ENCODE measurements at regions not wholly inside any gene's neighbourhood (a gene's known extent, or its start where the extent isn't known, plus 50 kb on each side); places are given as distances from the start of the nearest gene placed in this dataset.
"Not testable (repeated sequence)": the region's sequence is repeated elsewhere in the genome, so short reads cannot be mapped to it uniquely, and the experiment has no call there.

GRCh38 chr15:95059346-95059905 is 828.1 kb downstream of the MCTP2 start:
- Mint-ChIP-seq H3K9me3 (peaks cover 30% of the 10 kb centered on the region), H3K27ac (no peak overlapping the region)

GRCh38 chr15:95068701-95069521 is 837.5 kb downstream of the MCTP2 start:
- Mint-ChIP-seq H3K9me3 (peaks cover 5% of the 10 kb centered on the region), H3K4me3 (no peak overlapping the region), H3K27me3 (no peaks in the 10 kb centered on the region), H3K36me3 (ENCODE audit: low read depth) (no peaks in the 10 kb centered on the region), H3K4me1 (no peaks in the 10 kb centered on the region), H3K27ac (no peak overlapping the region)
- DNase-seq: no peak
- ATAC-seq: no peak

More at GRCh38 chr15:95059346-95059905, 828.1 kb downstream of the MCTP2 start:
- H3K36me3 Mint-ChIP-seq (ENCODE audit: low read depth): no peaks in the 10 kb centered on the region
- peaks cover 1% of the 10 kb centered on the region for H3K27me3 Mint-ChIP-seq
- DNase-seq (no peak), ATAC-seq (no peak)
- H3K4me1 Mint-ChIP-seq: no peaks in the 10 kb centered on the region
- no peak overlapping the region for H3K4me3 Mint-ChIP-seq

DNA sequence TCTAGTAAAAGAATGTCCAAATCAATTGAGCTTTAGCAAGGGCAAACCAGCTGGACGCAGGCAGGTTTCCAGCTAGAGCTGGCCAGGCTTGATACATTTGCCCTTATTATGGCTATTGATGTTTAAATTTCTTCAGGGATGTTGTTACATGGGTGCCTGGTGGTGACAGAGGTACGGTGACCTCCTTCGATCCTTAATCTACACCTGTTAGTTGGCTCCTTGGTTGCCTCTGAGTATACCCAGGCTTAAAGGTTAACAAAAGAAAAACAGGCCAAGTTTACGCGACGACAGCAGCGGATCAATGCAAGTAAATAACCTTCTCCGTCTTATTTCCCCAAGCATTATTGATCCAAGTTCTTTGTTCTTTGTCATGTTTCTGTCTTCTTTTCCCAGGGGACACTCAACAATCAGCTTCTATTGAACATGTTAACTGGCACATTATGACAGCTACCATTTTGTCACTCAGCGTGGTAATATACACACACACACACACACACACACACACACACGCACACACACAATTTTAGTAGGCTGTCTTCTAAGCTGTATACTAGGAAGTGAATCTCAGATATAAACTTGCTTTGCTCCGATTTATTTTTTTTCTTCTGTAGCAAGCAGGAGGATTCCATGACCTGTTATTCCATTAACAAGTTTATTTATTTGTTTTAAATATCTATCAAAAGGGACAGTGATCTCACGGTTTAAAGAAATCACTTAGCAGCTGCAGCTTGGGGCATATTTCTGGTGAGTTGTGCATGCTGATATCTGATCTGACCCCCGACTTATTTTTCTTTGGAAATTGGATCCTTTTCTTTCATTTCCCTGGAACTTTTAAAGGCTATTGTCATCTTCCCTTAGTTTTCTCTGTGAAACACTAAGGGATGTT is 844.7 kb downstream of the MCTP2 start:
- H3K27me3 Mint-ChIP-seq: no peaks in the 10 kb centered on the region
- no peaks in the 10 kb centered on the region for H3K4me1 Mint-ChIP-seq
- peaks cover 3% of the 10 kb centered on the region for H3K9me3 Mint-ChIP-seq
- ATAC-seq: no peak
- H3K36me3 Mint-ChIP-seq (ENCODE audit: low read depth): no peaks in the 10 kb centered on the region
- H3K27ac Mint-ChIP-seq: no peak overlapping the region
- no peak for DNase-seq
- H3K4me3 Mint-ChIP-seq: no peak overlapping the region

DNA sequence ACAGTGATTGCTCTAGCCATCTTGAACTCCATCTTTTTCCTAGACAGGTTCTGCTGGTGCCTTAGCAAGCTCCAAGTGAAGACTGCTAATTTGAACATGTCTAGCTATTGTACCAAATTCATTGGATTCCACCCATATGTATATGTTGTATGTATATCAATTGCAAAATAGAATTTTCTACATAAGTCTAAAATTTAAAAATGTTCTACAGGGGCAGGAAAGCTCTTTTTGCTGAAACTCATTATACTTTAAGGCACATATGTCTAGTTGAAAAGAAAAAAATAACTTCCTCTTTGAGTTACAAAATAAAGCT is 845.3 kb downstream of the MCTP2 start:
- DNase-seq (no peak), ATAC-seq (no peak)
- no peaks in the 10 kb centered on the region for H3K4me1 Mint-ChIP-seq
- no peak overlapping the region for H3K27ac Mint-ChIP-seq
- H3K4me3 Mint-ChIP-seq: no peak overlapping the region
- H3K27me3 Mint-ChIP-seq: no peaks in the 10 kb centered on the region
- H3K9me3 Mint-ChIP-seq: peaks cover 3% of the 10 kb centered on the region
- no peaks in the 10 kb centered on the region for H3K36me3 Mint-ChIP-seq (ENCODE audit: low read depth)

GRCh38 chr15:95078003-95078402 is 846.6 kb downstream of the MCTP2 start:
- no peak for ATAC-seq

DNA sequence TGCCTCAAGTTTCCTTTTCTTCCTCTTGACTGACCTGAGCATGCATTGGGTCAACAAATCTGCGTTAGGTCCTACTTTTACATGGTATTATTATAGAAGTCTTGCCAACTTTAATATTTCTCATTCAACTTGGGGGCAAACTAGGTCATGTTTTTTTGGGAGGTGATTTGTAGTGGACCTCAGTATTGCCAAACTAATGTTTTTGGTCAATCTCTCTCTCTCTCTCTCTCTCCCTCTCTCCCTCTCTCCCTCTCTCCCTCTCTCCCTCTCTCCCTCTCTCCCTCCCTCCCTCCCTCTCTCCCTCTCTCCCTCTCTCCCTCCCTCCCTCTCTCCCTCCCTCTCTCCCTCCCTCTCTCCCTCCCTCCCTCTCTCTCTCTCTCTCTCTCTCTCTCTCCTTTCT is 848.9 kb downstream of the MCTP2 start:
- not testable (repeated sequence) for ATAC-seq

More at GRCh38 chr15:95078003-95078402, 846.6 kb downstream of the MCTP2 start:
- Mint-ChIP-seq H3K36me3 (ENCODE audit: low read depth) (no peaks in the 10 kb centered on the region), H3K4me3 (no peak overlapping the region), H3K4me1 (no peaks in the 10 kb centered on the region), H3K27ac (no peak overlapping the region), H3K27me3 (no peaks in the 10 kb centered on the region), H3K9me3 (peaks cover 3% of the 10 kb centered on the region)
- DNase-seq: no peak

DNA sequence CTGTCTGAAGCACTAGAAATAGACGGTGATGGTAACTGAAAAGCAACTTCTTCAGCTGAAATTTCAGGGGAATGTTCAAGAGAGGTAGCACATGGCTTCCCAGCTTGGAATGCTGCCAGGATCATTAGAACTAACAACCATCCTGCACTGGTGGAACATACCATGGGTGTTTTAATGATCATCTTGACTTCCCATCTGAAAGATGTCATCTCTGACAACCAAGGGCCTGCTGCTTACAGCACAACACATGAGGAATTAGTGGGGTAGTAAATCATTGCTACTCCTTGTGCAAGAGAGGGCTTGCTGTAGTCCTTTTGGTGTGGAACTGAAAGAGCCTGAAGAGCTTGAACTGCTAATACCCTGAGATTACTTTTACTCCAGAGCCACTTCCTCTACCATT is 853.7 kb downstream of the MCTP2 start:
- no peaks in the 10 kb centered on the region for H3K27me3 Mint-ChIP-seq
- H3K9me3 Mint-ChIP-seq: no peaks in the 10 kb centered on the region
- ATAC-seq: no peak
- H3K4me1 Mint-ChIP-seq: no peaks in the 10 kb centered on the region
- H3K4me3 Mint-ChIP-seq: no peak overlapping the region
- no peaks in the 10 kb centered on the region for H3K36me3 Mint-ChIP-seq (ENCODE audit: low read depth)
- no peak overlapping the region for H3K27ac Mint-ChIP-seq
- no peak for DNase-seq

More for the DNA sequence above, 848.9 kb downstream of the MCTP2 start:
- not testable (repeated sequence) for DNase-seq; H3K36me3 Mint-ChIP-seq (ENCODE audit: low read depth); H3K4me3 Mint-ChIP-seq; H3K4me1 Mint-ChIP-seq; H3K27ac Mint-ChIP-seq; H3K27me3 Mint-ChIP-seq; H3K9me3 Mint-ChIP-seq

DNA sequence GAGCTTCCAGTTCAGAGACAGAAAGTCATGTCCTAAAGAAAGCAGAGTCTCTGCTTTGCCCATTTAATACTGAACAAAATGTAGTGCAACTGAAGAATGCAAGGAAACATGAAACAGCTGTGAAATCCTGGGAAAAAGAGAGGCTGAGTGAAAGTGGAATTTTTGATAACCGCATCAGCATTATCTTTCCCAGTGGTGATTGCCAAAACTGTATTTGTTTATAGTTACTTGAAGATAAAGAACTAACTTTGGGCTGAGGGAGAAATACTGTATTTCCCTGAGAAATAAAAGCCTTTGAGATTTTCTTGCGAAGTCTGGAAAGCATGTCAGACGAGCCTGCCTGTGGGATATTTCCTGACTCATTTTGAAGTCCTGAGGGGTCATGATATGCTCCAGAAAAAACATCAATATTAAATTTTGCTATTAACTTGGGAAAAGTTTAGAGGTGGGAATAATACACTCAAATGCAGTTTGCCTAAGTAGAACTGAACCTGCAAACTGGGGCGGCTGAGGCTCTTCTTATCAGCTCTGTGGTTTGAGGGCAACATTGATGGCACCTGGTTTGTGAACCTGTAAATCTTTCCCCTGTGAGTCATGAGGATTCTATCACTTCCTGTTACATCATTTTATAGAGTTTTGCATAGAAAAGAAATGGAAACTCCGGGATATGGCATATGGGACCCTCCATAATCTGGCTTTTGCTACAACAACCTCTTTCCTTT is 855.3 kb downstream of the MCTP2 start:
- H3K27ac Mint-ChIP-seq: no peak overlapping the region
- DNase-seq: no peak

DNA sequence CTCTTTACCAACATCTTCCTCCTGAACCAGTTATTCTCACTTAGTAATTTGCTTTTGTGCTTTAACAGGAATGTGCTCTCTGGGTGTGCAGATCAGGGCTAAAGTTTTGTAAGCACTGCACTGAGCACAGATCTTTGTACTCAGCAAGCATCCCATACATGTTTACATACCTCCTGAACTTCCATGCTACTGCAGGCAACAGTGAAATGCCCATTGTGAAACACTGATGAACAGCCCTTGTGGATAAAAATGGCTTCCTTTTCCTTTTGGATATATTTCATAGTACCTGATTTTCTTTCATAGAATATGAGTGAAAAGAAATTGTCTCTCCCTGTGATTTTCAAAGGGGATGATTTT is 855.9 kb downstream of the MCTP2 start:
- no peak overlapping the region for H3K27ac Mint-ChIP-seq
- DNase-seq (no peak), ATAC-seq (no peak)
- no peaks in the 10 kb centered on the region for H3K27me3 Mint-ChIP-seq
- no peaks in the 10 kb centered on the region for H3K4me1 Mint-ChIP-seq
- no peak overlapping the region for H3K4me3 Mint-ChIP-seq
- H3K9me3 Mint-ChIP-seq: no peaks in the 10 kb centered on the region
- no peaks in the 10 kb centered on the region for H3K36me3 Mint-ChIP-seq (ENCODE audit: low read depth)

More for the DNA sequence above, 855.3 kb downstream of the MCTP2 start:
- Mint-ChIP-seq H3K9me3 (no peaks in the 10 kb centered on the region), H3K27me3 (no peaks in the 10 kb centered on the region), H3K4me3 (no peak overlapping the region), H3K36me3 (ENCODE audit: low read depth) (no peaks in the 10 kb centered on the region), H3K4me1 (no peaks in the 10 kb centered on the region)
- no peak for ATAC-seq

DNA sequence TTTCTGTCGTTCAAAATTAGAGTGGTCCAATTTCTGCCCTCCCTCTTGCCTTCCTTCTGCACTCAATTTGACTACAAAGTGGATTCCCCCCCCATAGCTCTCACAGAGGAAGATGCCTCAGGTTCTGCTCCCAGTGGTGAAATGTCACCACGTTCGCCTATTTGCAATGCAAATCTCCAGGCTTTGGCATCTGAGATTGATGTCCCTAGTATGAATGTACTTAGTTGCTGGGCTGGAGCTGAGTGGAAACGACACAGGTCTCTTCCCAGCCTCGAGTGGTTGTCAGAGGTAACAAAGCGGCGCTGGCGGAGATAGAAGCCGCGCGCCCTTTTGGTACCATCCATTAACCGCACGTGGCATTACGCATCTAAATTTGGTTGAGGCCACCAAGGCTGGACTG is 860.1 kb downstream of the MCTP2 start:
- H3K36me3 Mint-ChIP-seq (ENCODE audit: low read depth): no peaks in the 10 kb centered on the region
- no peak for DNase-seq
- no peak overlapping the region for H3K27ac Mint-ChIP-seq
- H3K9me3 Mint-ChIP-seq: peaks cover 5% of the 10 kb centered on the region
- no peaks in the 10 kb centered on the region for H3K27me3 Mint-ChIP-seq
- H3K4me3 Mint-ChIP-seq: no peak overlapping the region
- no peak for ATAC-seq
- no peaks in the 10 kb centered on the region for H3K4me1 Mint-ChIP-seq

DNA sequence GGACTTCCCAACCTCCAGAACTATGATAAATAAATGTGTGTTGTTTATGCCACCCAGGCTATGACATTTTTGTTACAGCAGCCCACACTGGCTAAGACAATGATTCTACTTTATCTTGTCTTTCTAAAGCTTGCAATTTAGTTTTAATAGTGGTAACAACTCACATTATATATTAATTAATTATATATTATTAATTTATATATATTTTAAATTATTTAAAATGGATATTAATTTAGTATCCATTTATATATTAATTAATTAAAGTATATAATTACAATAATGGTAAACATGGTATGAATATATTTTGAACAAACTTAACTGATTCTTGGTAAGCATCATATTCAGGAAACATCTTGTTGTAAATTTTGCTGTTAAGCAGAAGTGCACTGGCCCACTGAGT is 863.9 kb downstream of the MCTP2 start:
- Mint-ChIP-seq H3K4me3 (no peak overlapping the region), H3K27ac (no peak overlapping the region), H3K4me1 (no peaks in the 10 kb centered on the region), H3K27me3 (no peaks in the 10 kb centered on the region), H3K36me3 (ENCODE audit: low read depth) (no peaks in the 10 kb centered on the region), H3K9me3 (peaks cover 5% of the 10 kb centered on the region)
- ATAC-seq (no peak), DNase-seq (no peak)

GRCh38 chr15:95096651-95097050 is 865.3 kb downstream of the MCTP2 start:
- Mint-ChIP-seq H3K27me3 (peaks cover 1% of the 10 kb centered on the region), H3K4me1 (no peaks in the 10 kb centered on the region), H3K4me3 (no peak overlapping the region), H3K9me3 (peaks cover 11% of the 10 kb centered on the region), H3K27ac (no peak overlapping the region), H3K36me3 (ENCODE audit: low read depth) (no peaks in the 10 kb centered on the region)
- no peak for DNase-seq
- no peak for ATAC-seq

- Mint-ChIP-seq H3K4me3 (no peak overlapping the region), H3K36me3 (ENCODE audit: low read depth) (no peaks in the 10 kb centered on the region), H3K4me1 (no peaks in the 10 kb centered on the region), H3K27me3 (peaks cover 1% of the 10 kb centered on the region), H3K9me3 (peaks cover 11% of the 10 kb centered on the region), H3K27ac (no peak overlapping the region)
- ATAC-seq: no peak
- DNase-seq: no peak
Measured at GRCh38 chr15:95097361-95097760, 866.0 kb downstream of the MCTP2 start.

GRCh38 chr15:95105229-95105628 is 873.9 kb downstream of the MCTP2 start:
- Mint-ChIP-seq H3K27me3 (peaks cover 1% of the 10 kb centered on the region), H3K36me3 (ENCODE audit: low read depth) (no peaks in the 10 kb centered on the region), H3K4me3 (no peak overlapping the region), H3K27ac (no peak overlapping the region), H3K4me1 (no peaks in the 10 kb centered on the region), H3K9me3 (peaks cover 9% of the 10 kb centered on the region)
- DNase-seq: no peak
- no peak for ATAC-seq

Measured in activated naive CD8-positive, alpha-beta T cell treated with anti-CD3 and anti-CD28 coated beads, Interleukin-2, amount 50 U/mL, for 24 hours (primary cell).